ENCODE measurements at regions not wholly inside any gene's neighbourhood (a gene's known extent, or its start where the extent isn't known, plus 50 kb on each side); places are given as distances from the start of the nearest gene placed in this dataset.

GRCh38 chr1:30253807-30254440, 469.5 kb downstream of the MATN1 start:
- TF ChIP-seq, protein P1, sequence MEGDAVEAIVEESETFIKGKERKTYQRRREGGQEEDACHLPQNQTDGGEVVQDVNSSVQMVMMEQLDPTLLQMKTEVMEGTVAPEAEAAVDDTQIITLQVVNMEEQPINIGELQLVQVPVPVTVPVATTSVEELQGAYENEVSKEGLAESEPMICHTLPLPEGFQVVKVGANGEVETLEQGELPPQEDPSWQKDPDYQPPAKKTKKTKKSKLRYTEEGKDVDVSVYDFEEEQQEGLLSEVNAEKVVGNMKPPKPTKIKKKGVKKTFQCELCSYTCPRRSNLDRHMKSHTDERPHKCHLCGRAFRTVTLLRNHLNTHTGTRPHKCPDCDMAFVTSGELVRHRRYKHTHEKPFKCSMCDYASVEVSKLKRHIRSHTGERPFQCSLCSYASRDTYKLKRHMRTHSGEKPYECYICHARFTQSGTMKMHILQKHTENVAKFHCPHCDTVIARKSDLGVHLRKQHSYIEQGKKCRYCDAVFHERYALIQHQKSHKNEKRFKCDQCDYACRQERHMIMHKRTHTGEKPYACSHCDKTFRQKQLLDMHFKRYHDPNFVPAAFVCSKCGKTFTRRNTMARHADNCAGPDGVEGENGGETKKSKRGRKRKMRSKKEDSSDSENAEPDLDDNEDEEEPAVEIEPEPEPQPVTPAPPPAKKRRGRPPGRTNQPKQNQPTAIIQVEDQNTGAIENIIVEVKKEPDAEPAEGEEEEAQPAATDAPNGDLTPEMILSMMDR (conservative IDR thresholded peaks at IDR 0.05; ENCODE audit: low read depth, low read length) = no peak
- H3K4me3 ChIP-seq (ENCODE audit: low read depth, low read length) = no peak overlapping the region
- DNase-seq (ENCODE audit: low read depth) = no peak

DNA sequence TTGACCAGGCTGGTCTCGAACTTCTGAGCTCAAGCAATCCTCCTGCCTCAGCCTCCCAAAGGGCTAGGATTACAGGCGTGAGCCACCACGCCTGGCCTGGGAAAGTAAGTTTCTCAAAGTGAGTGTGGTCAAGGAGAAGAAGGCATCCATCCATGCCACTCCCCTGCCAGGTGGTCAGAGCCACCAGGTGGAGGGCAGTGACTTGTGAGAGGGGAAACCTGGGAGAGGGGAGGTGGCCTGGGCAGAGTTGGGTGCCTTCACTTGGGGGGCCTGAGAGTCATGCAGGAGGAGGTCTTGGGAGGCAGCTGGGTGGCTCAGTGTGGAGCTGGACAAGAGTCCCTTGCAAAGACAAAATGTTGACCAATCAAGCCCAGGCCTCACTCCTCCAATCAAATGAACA, 470.0 kb downstream of the MATN1 start:
- DNase-seq (ENCODE audit: low read depth) = no peak
- TF ChIP-seq, protein P1 (conservative IDR thresholded peaks at IDR 0.05; ENCODE audit: low read depth, low read length) = no peak
- H3K4me3 ChIP-seq (ENCODE audit: low read depth, low read length) = no peak overlapping the region

- DNase-seq (ENCODE audit: low read depth) = no peak
- TF ChIP-seq, protein P1 (conservative IDR thresholded peaks at IDR 0.05; ENCODE audit: low read depth, low read length) = no peak
- no peak overlapping the region for H3K4me3 ChIP-seq (ENCODE audit: low read depth, low read length)
Observed at GRCh38 chr1:30250984-30251850, 472.2 kb downstream of the MATN1 start.

DNA sequence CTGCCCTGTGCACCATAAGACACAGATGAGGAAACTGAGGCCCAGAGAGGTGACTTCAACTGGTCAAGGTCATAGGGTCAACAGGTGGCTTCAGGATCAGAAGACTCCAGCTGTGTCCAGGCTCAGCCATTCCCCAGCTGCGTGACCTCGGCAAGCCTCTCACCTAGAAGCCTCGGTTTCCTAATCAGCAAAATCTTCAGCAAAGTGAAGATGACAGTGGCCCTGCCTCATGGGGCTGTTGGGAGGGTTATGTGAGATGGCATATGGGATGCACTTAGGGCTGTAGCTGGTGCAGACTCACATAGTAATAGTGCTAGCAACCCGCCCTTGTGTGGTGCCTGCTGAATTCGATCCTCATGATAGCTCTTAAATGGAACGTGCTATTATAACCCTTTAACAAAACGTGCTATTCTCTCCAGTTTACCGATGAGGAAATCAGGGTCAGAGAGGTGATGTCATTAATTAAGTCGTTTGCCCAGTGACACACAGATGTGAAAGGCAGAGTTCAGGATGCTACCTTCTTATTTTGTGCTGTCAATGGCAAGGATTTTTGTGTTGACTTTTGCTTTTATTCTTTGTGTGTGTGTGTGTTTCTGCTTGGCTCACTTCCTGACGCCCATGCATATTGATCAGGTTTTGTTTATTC, 472.9 kb downstream of the MATN1 start:
- TF ChIP-seq, protein P1 (conservative IDR thresholded peaks at IDR 0.05; ENCODE audit: low read depth, low read length) = no peak
- no peak for DNase-seq (ENCODE audit: low read depth)
- no peak overlapping the region for H3K4me3 ChIP-seq (ENCODE audit: low read depth, low read length)

DNA sequence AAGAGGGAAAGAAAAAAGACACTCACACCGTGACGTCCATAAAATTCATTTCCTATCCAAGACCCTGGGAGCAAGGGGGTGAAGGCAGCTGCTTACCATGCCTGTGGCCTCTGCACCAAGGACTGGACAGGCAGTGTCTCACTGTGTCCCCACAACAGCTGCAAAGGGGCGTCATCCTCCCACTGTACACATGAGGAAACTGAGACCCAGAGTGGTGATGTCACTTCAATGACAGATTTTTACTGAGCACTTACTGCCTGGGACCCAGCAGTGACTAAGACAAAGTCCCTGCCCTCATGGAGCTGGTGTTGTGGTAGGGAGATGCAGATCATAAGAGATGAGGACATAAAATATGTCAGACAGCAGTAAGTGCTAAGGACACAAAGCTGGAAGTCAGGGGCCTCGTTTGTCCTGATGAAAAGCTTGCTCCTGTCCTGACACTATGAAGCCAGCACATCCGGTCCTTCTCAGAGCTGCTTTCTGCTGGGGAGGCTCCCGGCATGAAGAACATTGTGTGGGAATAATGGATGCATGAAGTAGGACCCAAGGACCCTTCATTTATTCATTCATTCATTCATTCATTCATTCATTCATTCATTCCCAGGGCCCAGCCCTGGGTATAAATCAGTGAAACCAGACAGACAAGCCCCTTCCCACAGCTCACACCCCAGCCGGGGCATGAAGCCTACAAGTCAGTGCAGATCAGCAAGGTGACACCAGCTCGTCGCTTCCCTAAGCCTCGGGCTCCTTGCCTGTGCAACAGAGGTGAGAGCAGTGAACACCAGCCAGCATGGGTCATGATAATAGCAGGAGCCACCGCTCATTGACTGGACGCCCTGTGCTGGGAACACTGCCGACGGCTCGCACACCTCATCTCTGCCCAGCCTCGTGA, 473.7 kb downstream of the MATN1 start:
- H3K4me3 ChIP-seq (ENCODE audit: low read depth, low read length) = no peak overlapping the region
- TF ChIP-seq, protein P1 (conservative IDR thresholded peaks at IDR 0.05; ENCODE audit: low read depth, low read length) = no peak
- no peak for DNase-seq (ENCODE audit: low read depth)

- TF ChIP-seq, protein P1 (conservative IDR thresholded peaks at IDR 0.05; ENCODE audit: low read depth, low read length) = no peak
- no peak overlapping the region for H3K4me3 ChIP-seq (ENCODE audit: low read depth, low read length)
- DNase-seq (ENCODE audit: low read depth) = no peak
Observed at GRCh38 chr1:30248774-30249173, 474.6 kb downstream of the MATN1 start.

Data from choroid plexus epithelial cell (primary cell).